ENCODE measurements at regions not wholly inside any gene's neighbourhood (a gene's known extent, or its start where the extent isn't known, plus 50 kb on each side); places are given as distances from the start of the nearest gene placed in this dataset.

- no peak for DNase-seq (ENCODE audit: low read depth in 2 of 2)
Observed at GRCh38 chr6:225907-226306, 66.4 kb upstream of the DUSP22 start.

GRCh38 chr6:226516-227073 lies 65.7 kb upstream of the DUSP22 start:
- no peak for DNase-seq (ENCODE audit: low read depth in 2 of 2)

GRCh38 chr6:227074-227782 lies 65.1 kb upstream of the DUSP22 start:
- no peak for DNase-seq (ENCODE audit: low read depth in 2 of 2)

DNA sequence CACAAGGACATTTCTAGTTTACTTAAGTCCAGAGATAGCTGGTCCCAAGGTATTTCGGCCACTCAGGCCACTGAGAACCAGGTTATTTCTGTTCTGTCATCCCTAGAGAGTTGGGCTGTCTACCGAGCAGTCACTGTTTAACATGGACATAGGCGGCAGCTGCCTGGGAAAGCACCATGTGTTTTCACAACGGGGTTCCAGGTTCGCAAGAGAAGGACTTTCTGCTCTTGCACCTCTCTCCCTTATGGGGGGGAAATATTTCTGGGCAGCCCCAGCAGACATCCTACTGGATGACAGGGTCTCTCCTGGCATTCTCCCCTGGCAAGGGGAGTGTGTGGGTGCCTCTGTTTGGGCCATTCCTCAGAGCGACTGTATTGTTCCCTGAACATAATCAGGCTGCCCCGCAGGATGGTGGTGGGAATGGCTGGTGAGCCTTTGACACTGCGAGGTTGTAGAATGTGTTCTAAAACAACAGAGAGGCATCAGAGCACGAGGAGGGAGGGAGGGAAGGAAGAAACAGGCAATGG lies 64.4 kb upstream of the DUSP22 start:
- DNase-seq (ENCODE audit: low read depth in 2 of 2) = no peak

DNA sequence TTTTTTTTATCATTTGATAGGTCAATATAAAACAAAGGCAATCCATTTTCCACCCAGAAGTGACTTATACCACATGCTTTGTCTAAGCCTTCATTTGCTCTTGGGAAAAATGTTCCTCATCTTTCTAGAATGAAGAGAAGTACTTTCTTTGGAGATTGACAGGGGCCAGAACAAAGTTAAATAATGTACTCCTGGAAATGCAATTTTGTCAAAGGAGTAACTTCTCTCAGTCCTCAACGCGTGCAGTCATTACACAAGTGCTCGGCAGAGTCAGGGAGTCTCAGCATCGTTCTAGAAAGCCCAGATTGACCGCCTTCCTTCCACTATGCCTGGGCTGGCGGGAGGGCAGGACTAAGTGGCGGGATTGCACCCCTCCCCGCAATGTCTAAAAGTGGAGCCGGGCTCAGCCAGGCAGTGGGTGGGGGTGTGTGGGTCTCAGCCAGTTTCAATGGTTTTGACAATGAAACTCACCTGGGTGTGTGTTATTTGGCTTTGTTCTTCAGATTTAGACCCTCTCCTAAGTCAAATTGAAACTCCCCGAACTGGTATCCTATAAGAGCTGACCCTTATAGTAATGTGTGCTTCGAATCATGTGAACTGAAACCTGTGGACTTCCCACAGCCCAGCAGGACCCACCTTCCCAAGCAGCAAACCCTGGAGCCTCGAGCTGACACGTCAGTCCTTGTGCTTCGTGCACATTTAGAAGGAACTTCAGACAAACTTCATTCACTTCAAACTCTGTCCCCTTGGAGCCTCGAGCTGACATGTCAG lies 63.2 kb upstream of the DUSP22 start:
- DNase-seq (ENCODE audit: low read depth in 2 of 2) = no peak

DNA sequence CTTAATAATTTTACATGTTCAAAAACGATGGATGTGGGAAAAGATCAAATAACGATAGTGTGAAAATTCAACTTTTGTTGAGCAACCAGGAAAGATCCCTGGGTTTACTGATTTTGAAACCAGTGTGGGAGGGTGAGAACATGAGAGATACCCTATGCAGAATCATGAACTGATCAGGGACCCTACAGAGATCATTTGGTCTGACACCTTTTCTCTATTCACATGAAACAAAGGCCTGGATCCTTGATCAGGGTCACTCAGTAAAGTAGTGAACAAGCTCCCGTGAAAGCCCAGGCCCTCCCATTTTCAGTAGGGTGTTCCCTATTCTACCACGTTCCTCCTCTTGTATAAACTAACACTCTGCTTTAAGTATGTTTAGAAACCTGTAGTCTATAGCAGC lies 60.5 kb upstream of the DUSP22 start:
- no peak for DNase-seq (ENCODE audit: low read depth in 2 of 2)

DNA sequence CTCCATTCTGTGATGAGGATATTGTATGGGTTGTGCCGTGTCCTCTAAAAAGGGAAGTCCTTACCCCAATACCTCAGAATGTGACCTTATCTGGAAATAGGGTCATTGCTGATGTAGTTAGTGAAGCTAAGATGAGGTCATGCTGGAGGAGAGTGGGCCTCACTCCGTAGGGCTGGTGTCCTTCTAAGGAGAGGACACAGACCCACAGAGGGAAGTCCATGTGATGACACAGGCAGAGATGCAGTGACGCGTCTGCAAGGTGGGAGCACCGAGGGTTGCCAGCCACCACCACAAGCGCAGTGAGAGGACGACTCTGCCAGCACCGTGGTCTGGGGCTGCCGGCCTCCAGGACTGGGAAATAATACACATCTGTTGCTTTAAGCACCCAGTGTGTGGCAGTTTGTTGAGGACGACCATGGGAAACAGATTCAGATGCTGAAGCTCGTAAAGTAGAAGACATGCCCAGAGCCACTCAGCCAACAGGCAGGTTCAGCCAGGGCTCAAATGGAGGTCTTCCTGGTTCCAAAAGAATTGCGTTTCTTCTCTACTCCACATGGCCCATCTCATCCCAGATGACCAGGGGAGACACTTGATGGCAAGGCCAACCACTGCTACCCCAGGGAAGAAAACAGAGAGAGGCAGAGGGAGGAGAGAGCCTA lies 59.2 kb upstream of the DUSP22 start:
- DNase-seq (ENCODE audit: low read depth in 2 of 2) = no peak

- DNase-seq (ENCODE audit: low read depth in 2 of 2) = no peak
Observed at GRCh38 chr6:234706-235372, 57.4 kb upstream of the DUSP22 start.

GRCh38 chr6:235763-236360 lies 56.4 kb upstream of the DUSP22 start:
- DNase-seq (ENCODE audit: low read depth in 2 of 2) = peak; percentile 41 to 72

- no peak for DNase-seq (ENCODE audit: low read depth in 2 of 2)
Observed at GRCh38 chr6:236519-236918, 55.8 kb upstream of the DUSP22 start.

- no peak for DNase-seq (ENCODE audit: low read depth in 2 of 2)
Observed at GRCh38 chr6:240151-240550, 52.1 kb upstream of the DUSP22 start.

DNA sequence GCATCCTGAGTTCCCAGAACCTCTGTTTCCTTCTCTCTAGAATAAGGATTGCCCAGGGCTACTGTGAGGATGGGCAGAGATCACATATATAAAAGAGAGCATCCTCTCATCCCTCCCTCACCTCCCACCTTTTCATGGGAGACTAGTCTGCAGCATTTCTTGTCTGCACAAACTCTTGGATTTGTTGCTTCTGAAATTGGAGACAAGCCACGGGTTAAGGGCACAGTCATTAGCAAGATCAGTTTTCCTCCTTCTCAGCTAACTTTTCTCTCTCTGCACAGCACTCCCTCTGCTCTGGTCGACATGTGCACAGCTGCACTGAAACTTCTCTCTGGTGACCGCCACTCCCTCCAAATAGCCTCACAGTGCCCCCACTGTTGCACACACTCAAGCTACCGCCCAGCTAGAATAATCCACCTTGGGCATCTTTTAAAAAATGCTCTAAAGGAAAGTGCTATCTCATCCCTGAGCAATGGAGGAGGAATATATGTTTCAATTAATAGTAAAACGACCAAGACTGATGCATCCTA lies 50.9 kb upstream of the DUSP22 start:
- DNase-seq (ENCODE audit: low read depth in 2 of 2) = no peak
